Left lung (tissue), 4 donors: ENCODE measurements at regions not wholly inside any gene's neighbourhood (a gene's known extent, or its start where the extent isn't known, plus 50 kb on each side); places are given as distances from the start of the nearest gene placed in this dataset.

Source experiments
- ATAC-seq: fragments of 200-7000 bp; cut with Tn5 transposase; one replicate; pipeline ENCODE4 v1.9.1; 2020; ENCODE audit warnings: moderate library complexity
- DNase-seq, 4 donors: peaks; one replicate each; pipeline ENCODE4 v3.0.0-alpha.2; 2013 to 2020
- H3K27ac ChIP-seq, 2 donors: fragments of 200-600 bp; sonication (generic) in 1 of 2; one replicate each; pipeline versions ENCODE4 v1.5.0 to v1.8.0; 2020 to 2021
- H3K27me3 ChIP-seq, 2 donors: fragments of 200-600 bp; sonication (generic) in 1 of 2; one replicate each; pipeline versions ENCODE4 v1.5.0 to v1.8.0; 2020 to 2021
- H3K36me3 ChIP-seq, 2 donors: fragments of 200-600 bp; sonication (generic) in 1 of 2; one replicate each; pipeline versions ENCODE4 v1.5.0 to v1.8.0; 2020 to 2021
- H3K4me1 ChIP-seq, 2 donors: fragments of 200-600 bp; one replicate each; pipeline ENCODE4 v1.8.0; 2021
- H3K4me3 ChIP-seq, 2 donors: fragments of 200-600 bp; sonication (generic) in 1 of 2; one replicate each; pipeline versions ENCODE4 v1.5.0 to v1.8.0; 2020 to 2021; ENCODE audit warnings: mild to moderate bottlenecking in 1 of 2
- H3K9me3 ChIP-seq, 2 donors: fragments of 200-600 bp; sonication (generic) in 1 of 2; one replicate each; pipeline versions ENCODE4 v1.5.0 to v1.8.0; 2020 to 2021
- intact Hi-C, 2 donors: fragments of 100-400 bp; cut with DNase I; formaldehyde crosslinking; loops; one replicate each; pipeline versions ENCODE4 v1.11.2 to v1.14.2; 2022
- TF ChIP-seq, protein P1 (sequence below), 2 donors: fragments of 200-600 bp; sonication (generic) in 1 of 2; IDR thresholded peaks; one replicate each; pipeline versions ENCODE4 v1.5.0 to v1.8.0; 2021; ENCODE audit warnings: antibody characterized with exemption in 2 of 2
- donor health status: DM: no; HTN: yes; CAD: no.
- donor health status: DM: no; HTN: no; CAD: no.

DNA sequence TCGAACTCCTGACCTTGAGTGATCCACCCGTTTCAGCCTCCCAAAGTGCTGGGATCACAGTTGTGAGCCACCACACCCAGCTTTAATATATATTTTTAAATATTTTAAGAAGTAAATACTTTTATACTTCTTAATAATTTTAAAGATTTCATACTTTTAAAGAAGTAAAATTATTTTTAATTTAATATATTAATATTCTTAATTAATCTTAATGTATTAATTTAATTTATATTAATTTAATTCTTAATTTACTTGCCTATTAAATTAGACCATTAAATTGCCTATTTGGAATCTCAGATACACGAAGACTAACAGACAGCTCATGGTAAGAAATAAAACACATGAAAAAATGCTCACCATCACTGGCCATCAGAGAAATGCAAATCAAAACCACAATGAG, 1087.4 kb downstream of the CDH18 start:
- intact Hi-C loops = no loop called here
- no peak for DNase-seq

GRCh38 chr5:18920966-18921365, 1067.0 kb downstream of the CDH18 start:
- TF ChIP-seq, protein P1, sequence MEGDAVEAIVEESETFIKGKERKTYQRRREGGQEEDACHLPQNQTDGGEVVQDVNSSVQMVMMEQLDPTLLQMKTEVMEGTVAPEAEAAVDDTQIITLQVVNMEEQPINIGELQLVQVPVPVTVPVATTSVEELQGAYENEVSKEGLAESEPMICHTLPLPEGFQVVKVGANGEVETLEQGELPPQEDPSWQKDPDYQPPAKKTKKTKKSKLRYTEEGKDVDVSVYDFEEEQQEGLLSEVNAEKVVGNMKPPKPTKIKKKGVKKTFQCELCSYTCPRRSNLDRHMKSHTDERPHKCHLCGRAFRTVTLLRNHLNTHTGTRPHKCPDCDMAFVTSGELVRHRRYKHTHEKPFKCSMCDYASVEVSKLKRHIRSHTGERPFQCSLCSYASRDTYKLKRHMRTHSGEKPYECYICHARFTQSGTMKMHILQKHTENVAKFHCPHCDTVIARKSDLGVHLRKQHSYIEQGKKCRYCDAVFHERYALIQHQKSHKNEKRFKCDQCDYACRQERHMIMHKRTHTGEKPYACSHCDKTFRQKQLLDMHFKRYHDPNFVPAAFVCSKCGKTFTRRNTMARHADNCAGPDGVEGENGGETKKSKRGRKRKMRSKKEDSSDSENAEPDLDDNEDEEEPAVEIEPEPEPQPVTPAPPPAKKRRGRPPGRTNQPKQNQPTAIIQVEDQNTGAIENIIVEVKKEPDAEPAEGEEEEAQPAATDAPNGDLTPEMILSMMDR (IDR thresholded peaks at IDR 0.05) = no peak
- intact Hi-C loops = no loop called here
- H3K27me3 ChIP-seq = no peaks in the 10 kb centered on the region
- H3K9me3 ChIP-seq = no peaks in the 10 kb centered on the region
- H3K4me3 ChIP-seq = no peak overlapping the region
- no peaks in the 10 kb centered on the region for H3K4me1 ChIP-seq
- DNase-seq = no peak
- no peak overlapping the region for H3K27ac ChIP-seq
- ATAC-seq = no peak
- no peaks in the 10 kb centered on the region for H3K36me3 ChIP-seq

More for the DNA sequence above, 1087.4 kb downstream of the CDH18 start:
- no peak overlapping the region for H3K4me3 ChIP-seq
- no peaks in the 10 kb centered on the region for H3K4me1 ChIP-seq
- H3K27me3 ChIP-seq = no peaks in the 10 kb centered on the region
- H3K9me3 ChIP-seq = no peaks in the 10 kb centered on the region
- TF ChIP-seq, protein P1 (IDR thresholded peaks at IDR 0.05) = no peak
- ATAC-seq = no peak
- no peak overlapping the region for H3K27ac ChIP-seq
- no peaks in the 10 kb centered on the region for H3K36me3 ChIP-seq

- Histone ChIP-seq H3K36me3 (no peaks in the 10 kb centered on the region), H3K9me3 (no peaks in the 10 kb centered on the region), H3K27ac (no peak overlapping the region), H3K4me1 (no peaks in the 10 kb centered on the region), H3K4me3 (no peak overlapping the region), H3K27me3 (no peaks in the 10 kb centered on the region)
- no peak for DNase-seq
- TF ChIP-seq, protein P1 (IDR thresholded peaks at IDR 0.05) = no peak
- ATAC-seq = no peak
- intact Hi-C loops = no loop called here
Observed at GRCh38 chr5:18932081-18932480, 1055.9 kb downstream of the CDH18 start.

- Histone ChIP-seq H3K36me3 (no peaks in the 10 kb centered on the region), H3K27me3 (no peaks in the 10 kb centered on the region), H3K4me3 (no peak overlapping the region), H3K27ac (no peak overlapping the region), H3K4me1 (no peaks in the 10 kb centered on the region), H3K9me3 (peaks cover 0 to 7% of the 10 kb centered on the region in 2 donors)
- intact Hi-C loops = no loop called here
- DNase-seq (no peak), ATAC-seq (no peak)
- TF ChIP-seq, protein P1 (IDR thresholded peaks at IDR 0.05) = no peak
Observed at GRCh38 chr5:18944771-18945170, 1043.2 kb downstream of the CDH18 start.

GRCh38 chr5:18954239-18954638, 1033.8 kb downstream of the CDH18 start:
- no peak overlapping the region for H3K27ac ChIP-seq
- TF ChIP-seq, protein P1 (IDR thresholded peaks at IDR 0.05) = no peak
- H3K4me1 ChIP-seq = no peaks in the 10 kb centered on the region
- H3K36me3 ChIP-seq = no peaks in the 10 kb centered on the region
- peaks cover 0 to 3% of the 10 kb centered on the region in 2 donors for H3K9me3 ChIP-seq
- ATAC-seq (no peak), DNase-seq (no peak)
- intact Hi-C loops = no loop called here
- H3K27me3 ChIP-seq = no peaks in the 10 kb centered on the region
- H3K4me3 ChIP-seq = no peak overlapping the region
